Transverse colon (tissue), 3 donors: ENCODE measurements at regions not wholly inside any gene's neighbourhood (a gene's known extent, or its start where the extent isn't known, plus 50 kb on each side); places are given as distances from the start of the nearest gene placed in this dataset.

ENCODE experiments used
- POLR2A ChIP-seq: fragments of 450-650 bp; IDR thresholded peaks from one replicate; pipeline ENCODE4 v1.6.1; 2016; ENCODE audit warnings: antibody characterized with exemption, mild to moderate bottlenecking, moderate library complexity
- TF ChIP-seq, protein P1 (sequence below), 5 experiments: fragments of 200-600 bp in 3 of 5; fragments of 450-650 bp in 2 of 5; sonication (generic) in 3 of 5; IDR thresholded peaks; 1 replicate in 2 of 5; 2 replicates in 3 of 5; pipeline ENCODE4 v1.5.1; 2016 to 2017; ENCODE audit warnings: antibody characterized with exemption in 5 of 5, inconsistent platforms in 3 of 5, mild to moderate bottlenecking in 2 of 5, moderate library complexity in 1 of 5

DNA sequence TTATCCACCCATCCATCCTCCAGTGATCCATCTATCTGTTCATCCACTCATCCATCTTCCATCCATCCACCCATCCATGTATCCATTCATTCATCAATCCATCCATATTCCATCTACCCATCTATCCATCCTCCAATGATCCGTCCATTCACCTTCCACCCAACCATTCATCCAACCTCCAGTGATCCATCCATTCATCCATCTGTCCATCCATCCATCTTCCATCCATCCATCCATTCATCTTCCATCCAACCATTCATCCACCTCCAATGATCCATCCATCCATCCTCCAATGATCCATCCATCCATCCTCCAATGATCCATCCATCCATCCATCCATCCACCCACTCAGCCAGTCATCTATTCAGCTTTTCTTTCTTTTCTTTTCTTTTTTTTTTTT lies 156.5 kb upstream of the WSCD1 start:
- TF ChIP-seq, protein P1, sequence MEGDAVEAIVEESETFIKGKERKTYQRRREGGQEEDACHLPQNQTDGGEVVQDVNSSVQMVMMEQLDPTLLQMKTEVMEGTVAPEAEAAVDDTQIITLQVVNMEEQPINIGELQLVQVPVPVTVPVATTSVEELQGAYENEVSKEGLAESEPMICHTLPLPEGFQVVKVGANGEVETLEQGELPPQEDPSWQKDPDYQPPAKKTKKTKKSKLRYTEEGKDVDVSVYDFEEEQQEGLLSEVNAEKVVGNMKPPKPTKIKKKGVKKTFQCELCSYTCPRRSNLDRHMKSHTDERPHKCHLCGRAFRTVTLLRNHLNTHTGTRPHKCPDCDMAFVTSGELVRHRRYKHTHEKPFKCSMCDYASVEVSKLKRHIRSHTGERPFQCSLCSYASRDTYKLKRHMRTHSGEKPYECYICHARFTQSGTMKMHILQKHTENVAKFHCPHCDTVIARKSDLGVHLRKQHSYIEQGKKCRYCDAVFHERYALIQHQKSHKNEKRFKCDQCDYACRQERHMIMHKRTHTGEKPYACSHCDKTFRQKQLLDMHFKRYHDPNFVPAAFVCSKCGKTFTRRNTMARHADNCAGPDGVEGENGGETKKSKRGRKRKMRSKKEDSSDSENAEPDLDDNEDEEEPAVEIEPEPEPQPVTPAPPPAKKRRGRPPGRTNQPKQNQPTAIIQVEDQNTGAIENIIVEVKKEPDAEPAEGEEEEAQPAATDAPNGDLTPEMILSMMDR (IDR thresholded peaks at IDR 0.05): no peak
- no peak for TF ChIP-seq POLR2A
